ENCODE measurements at regions not wholly inside any gene's neighbourhood (a gene's known extent, or its start where the extent isn't known, plus 50 kb on each side); places are given as distances from the start of the nearest gene placed in this dataset.

DNA sequence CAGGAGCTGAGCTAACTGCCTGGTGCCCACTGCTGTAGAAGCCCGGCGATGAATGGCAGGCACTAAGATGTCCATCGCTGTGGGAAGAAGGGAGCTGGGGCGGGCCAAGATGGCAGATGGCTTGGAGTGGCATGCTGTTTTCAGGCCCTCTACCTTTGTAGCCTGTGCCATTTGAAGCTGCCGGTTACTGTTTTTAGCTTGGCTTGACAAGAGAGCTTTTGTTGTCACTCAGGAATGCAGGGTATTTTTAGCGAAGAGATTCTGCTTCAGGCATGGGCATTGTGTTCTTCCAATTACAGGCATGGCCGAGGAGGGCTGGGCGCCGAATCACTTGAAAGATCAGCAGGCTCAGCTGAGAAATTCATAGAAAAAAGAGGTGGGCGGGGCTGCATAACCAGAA lies 348.7 kb downstream of the RPS6KC1 start:
- H3K79me2 ChIP-seq (ENCODE audit: insufficient read depth, low read length): no peaks in the 10 kb centered on the region
- H3K4me1 ChIP-seq (ENCODE audit: insufficient read depth, low read length): no peaks in the 10 kb centered on the region
- H3K4me2 ChIP-seq (ENCODE audit: insufficient read depth, low read length): no peak overlapping the region
- no peak for DNase-seq (ENCODE audit: insufficient read length, low spot score, missing footprints)
- H3K9me3 ChIP-seq (ENCODE audit: low read depth, low read length): no peaks in the 10 kb centered on the region
- H3K27me3 ChIP-seq (ENCODE audit: insufficient read depth, low read length): no peaks in the 10 kb centered on the region
- H3K27ac ChIP-seq (ENCODE audit: low read depth, low read length): no peak overlapping the region
- no peak overlapping the region for H3K4me3 ChIP-seq (ENCODE audit: insufficient read depth, low read length)
- H2AFZ ChIP-seq (ENCODE audit: low read length): no peak overlapping the region
- no peaks in the 10 kb centered on the region for H3K36me3 ChIP-seq (ENCODE audit: insufficient read depth, low read length)
- TF ChIP-seq, protein P1, sequence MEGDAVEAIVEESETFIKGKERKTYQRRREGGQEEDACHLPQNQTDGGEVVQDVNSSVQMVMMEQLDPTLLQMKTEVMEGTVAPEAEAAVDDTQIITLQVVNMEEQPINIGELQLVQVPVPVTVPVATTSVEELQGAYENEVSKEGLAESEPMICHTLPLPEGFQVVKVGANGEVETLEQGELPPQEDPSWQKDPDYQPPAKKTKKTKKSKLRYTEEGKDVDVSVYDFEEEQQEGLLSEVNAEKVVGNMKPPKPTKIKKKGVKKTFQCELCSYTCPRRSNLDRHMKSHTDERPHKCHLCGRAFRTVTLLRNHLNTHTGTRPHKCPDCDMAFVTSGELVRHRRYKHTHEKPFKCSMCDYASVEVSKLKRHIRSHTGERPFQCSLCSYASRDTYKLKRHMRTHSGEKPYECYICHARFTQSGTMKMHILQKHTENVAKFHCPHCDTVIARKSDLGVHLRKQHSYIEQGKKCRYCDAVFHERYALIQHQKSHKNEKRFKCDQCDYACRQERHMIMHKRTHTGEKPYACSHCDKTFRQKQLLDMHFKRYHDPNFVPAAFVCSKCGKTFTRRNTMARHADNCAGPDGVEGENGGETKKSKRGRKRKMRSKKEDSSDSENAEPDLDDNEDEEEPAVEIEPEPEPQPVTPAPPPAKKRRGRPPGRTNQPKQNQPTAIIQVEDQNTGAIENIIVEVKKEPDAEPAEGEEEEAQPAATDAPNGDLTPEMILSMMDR (IDR thresholded peaks at IDR 0.05; ENCODE audit: extremely low read depth, low read depth, low read length): no peak
- no peaks in the 10 kb centered on the region for H4K20me1 ChIP-seq (ENCODE audit: insufficient read depth, low read length)

DNA sequence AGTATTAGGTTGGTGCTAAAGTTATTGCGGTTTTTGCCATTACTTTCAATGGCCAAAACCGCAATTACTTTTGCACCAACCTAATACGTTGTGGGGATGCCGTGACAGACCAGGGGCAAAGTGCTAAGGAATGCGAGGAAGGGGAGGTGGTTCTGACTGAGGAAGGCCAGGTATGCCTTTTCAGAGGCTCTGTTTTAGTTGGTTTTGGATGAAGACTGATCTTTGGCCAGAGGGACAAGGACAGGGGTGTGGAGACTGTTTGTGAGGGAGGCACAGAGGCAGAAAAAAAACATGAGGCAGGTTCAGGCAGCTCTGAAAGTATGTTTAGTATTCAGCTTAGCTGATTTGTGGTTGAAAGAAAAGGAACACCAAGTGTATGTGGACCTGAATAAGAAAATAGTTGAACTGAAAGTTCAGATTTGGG lies 358.2 kb downstream of the RPS6KC1 start:
- no peaks in the 10 kb centered on the region for H3K9me3 ChIP-seq (ENCODE audit: low read depth, low read length)
- H3K4me3 ChIP-seq (ENCODE audit: insufficient read depth, low read length): no peak overlapping the region

DNA sequence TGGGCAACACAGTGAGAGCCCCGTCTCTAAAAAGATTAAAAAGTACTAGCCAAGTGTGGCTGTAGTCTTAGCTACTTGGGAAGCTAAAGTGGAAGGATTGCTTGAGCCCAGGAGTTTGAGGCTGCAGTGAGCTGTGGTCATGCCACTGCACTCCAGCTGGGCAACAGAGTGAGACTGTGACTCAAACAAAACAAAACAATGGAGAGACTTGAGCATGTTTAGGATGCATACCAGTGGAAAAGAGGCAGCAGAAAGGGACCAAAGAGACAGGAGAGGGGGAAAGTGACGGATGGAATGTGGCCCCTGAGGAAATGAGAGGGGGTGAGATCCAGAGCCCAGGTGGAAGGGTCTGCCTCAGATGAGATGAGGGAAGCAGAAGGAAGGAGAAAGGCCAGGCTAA lies 358.9 kb downstream of the RPS6KC1 start:
- no peak overlapping the region for H3K4me3 ChIP-seq (ENCODE audit: insufficient read depth, low read length)
- DNase-seq (ENCODE audit: insufficient read length, low spot score, missing footprints): no peak
- no peaks in the 10 kb centered on the region for H3K79me2 ChIP-seq (ENCODE audit: insufficient read depth, low read length)
- TF ChIP-seq, protein P1 (IDR thresholded peaks at IDR 0.05; ENCODE audit: extremely low read depth, low read depth, low read length): no peak
- no peak overlapping the region for H3K27ac ChIP-seq (ENCODE audit: low read depth, low read length)
- no peaks in the 10 kb centered on the region for H4K20me1 ChIP-seq (ENCODE audit: insufficient read depth, low read length)
- no peaks in the 10 kb centered on the region for H3K4me1 ChIP-seq (ENCODE audit: insufficient read depth, low read length)
- no peaks in the 10 kb centered on the region for H3K9me3 ChIP-seq (ENCODE audit: low read depth, low read length)
- no peaks in the 10 kb centered on the region for H3K27me3 ChIP-seq (ENCODE audit: insufficient read depth, low read length)
- H3K4me2 ChIP-seq (ENCODE audit: insufficient read depth, low read length): no peak overlapping the region
- H2AFZ ChIP-seq (ENCODE audit: low read length): no peak overlapping the region
- H3K36me3 ChIP-seq (ENCODE audit: insufficient read depth, low read length): no peaks in the 10 kb centered on the region

More for the DNA sequence above, 358.2 kb downstream of the RPS6KC1 start:
- Histone ChIP-seq H4K20me1 (ENCODE audit: insufficient read depth, low read length) (no peaks in the 10 kb centered on the region), H3K4me2 (ENCODE audit: insufficient read depth, low read length) (no peak overlapping the region), H3K27me3 (ENCODE audit: insufficient read depth, low read length) (no peaks in the 10 kb centered on the region), H3K4me1 (ENCODE audit: insufficient read depth, low read length) (no peaks in the 10 kb centered on the region), H3K36me3 (ENCODE audit: insufficient read depth, low read length) (no peaks in the 10 kb centered on the region), H2AFZ (ENCODE audit: low read length) (no peak overlapping the region), H3K27ac (ENCODE audit: low read depth, low read length) (no peak overlapping the region), H3K79me2 (ENCODE audit: insufficient read depth, low read length) (no peaks in the 10 kb centered on the region)
- no peak for DNase-seq (ENCODE audit: insufficient read length, low spot score, missing footprints)
- TF ChIP-seq, protein P1 (IDR thresholded peaks at IDR 0.05; ENCODE audit: extremely low read depth, low read depth, low read length): no peak

DNA sequence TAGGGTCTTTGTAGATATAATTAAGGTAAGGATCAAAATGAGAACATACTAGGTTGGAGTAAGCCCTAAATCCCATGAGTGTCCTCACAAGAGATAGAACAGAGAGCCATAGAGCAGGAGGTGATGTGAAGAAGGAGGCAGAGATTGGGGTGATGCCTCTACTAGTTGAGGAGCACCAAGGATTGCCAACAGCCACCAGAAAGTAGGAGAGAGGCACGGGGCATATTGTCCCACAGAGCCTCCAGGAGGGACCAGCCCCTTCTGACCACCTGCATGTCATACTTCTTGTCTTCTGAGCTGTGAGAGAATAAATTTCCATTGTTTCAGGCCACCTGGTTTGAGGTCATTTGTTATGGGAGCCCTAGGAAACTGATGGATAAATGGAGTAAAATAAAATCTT lies 363.3 kb downstream of the RPS6KC1 start:
- TF ChIP-seq, protein P1 (IDR thresholded peaks at IDR 0.05; ENCODE audit: extremely low read depth, low read depth, low read length): no peak
- Histone ChIP-seq H3K4me1 (ENCODE audit: insufficient read depth, low read length) (no peaks in the 10 kb centered on the region), H3K27me3 (ENCODE audit: insufficient read depth, low read length) (no peaks in the 10 kb centered on the region), H3K27ac (ENCODE audit: low read depth, low read length) (no peak overlapping the region), H3K4me3 (ENCODE audit: insufficient read depth, low read length) (no peak overlapping the region), H3K4me2 (ENCODE audit: insufficient read depth, low read length) (no peak overlapping the region), H3K36me3 (ENCODE audit: insufficient read depth, low read length) (no peaks in the 10 kb centered on the region), H2AFZ (ENCODE audit: low read length) (no peak overlapping the region), H3K9me3 (ENCODE audit: low read depth, low read length) (no peaks in the 10 kb centered on the region), H4K20me1 (ENCODE audit: insufficient read depth, low read length) (no peaks in the 10 kb centered on the region), H3K79me2 (ENCODE audit: insufficient read depth, low read length) (no peaks in the 10 kb centered on the region)
- no peak for DNase-seq (ENCODE audit: insufficient read length, low spot score, missing footprints)
